Panc1 (cell line): ENCODE measurements at regions not wholly inside any gene's neighbourhood (a gene's known extent, or its start where the extent isn't known, plus 50 kb on each side); places are given as distances from the start of the nearest gene placed in this dataset.

Experiments used
- ATAC-seq: fragments of 200-7000 bp; cut with Tn5 transposase; 2 replicates; pipeline ENCODE4 v1.9.1; 2020; ENCODE audit warnings: mild to moderate bottlenecking, moderate library complexity
- BruUV-seq: library from RNA; stranded (reverse); fragments of 400-500 nt; replicated peaks from 2 replicates; lab custom pipeline; 2021; lab: Mats Ljungman, UMichigan
- CTCF ChIA-PET: fragments of 300-600 bp; sonication (Branson Sonifier 250); formaldehyde crosslinking; loops from one replicate; lab custom pipeline; 2022; ENCODE audit warnings: antibody characterized with exemption; lab: Charles Lee
- POLR2A ChIA-PET: fragments of 300-600 bp; sonication (Branson Sonifier 250); formaldehyde crosslinking; loops from one replicate; lab custom pipeline; 2022; ENCODE audit warnings: antibody characterized with exemption; lab: Charles Lee
- DNase-seq: peaks from one replicate; pipeline ENCODE4 v3.0.0-alpha.2; 2010; ENCODE audit warnings: low read depth, low spot score
- H3K27ac ChIP-seq: 2 replicates; pipeline ENCODE4 v1.5.1; 2011; ENCODE audit warnings: mild to moderate bottlenecking, low read length, inconsistent platforms
- H3K27me3 ChIP-seq: fragments of 200-500 bp; sonication (Bioruptor generic); 2 replicates; pipeline ENCODE4 v1.6.0; 2014; ENCODE audit warnings: low read length, inconsistent platforms; ENCODE audit not compliant: control insufficient read depth, insufficient read depth
- H3K36me3 ChIP-seq: fragments of 200-500 bp; sonication (Bioruptor generic); 2 replicates; pipeline ENCODE4 v1.5.1; 2014; ENCODE audit warnings: inconsistent platforms, mild to moderate bottlenecking, low read length, moderate library complexity; ENCODE audit not compliant: control insufficient read depth, insufficient read depth
- H3K4me1 ChIP-seq: 2 replicates; pipeline ENCODE4 v1.5.1; 2011; ENCODE audit warnings: inconsistent platforms, mild to moderate bottlenecking, low read length, moderate library complexity; ENCODE audit not compliant: control insufficient read depth, insufficient read depth
- H3K4me3 ChIP-seq, 2 experiments: 2 replicates each; pipeline ENCODE4 v1.5.1; 2011 to 2012; ENCODE audit warnings: low read depth in 2 of 2, low read length in 2 of 2, mild to moderate bottlenecking in 2 of 2, inconsistent platforms in 1 of 2, moderate library complexity in 1 of 2
- H3K9me3 ChIP-seq: fragments of 200-500 bp; sonication (Bioruptor generic); 2 replicates; pipeline ENCODE4 v1.5.1; 2014; ENCODE audit warnings: low read depth, mild to moderate bottlenecking, inconsistent platforms, low read length, moderate library complexity; ENCODE audit not compliant: control insufficient read depth, insufficient read depth
- POLR2AphosphoS5 ChIP-seq: IDR thresholded peaks from 2 replicates; pipeline ENCODE4 v1.6.1; 2012; ENCODE audit warnings: mild to moderate bottlenecking, low read depth, low read length, moderate library complexity
- SIN3A ChIP-seq: IDR thresholded peaks from 2 replicates; pipeline ENCODE4 v1.6.1; 2012; ENCODE audit warnings: low read depth, mild to moderate bottlenecking, low read length, moderate library complexity, borderline replicate concordance; ENCODE audit not compliant: insufficient read depth
- TCF7L2 ChIP-seq: IDR thresholded peaks from 2 replicates; pipeline ENCODE4 v1.6.1; 2011; ENCODE audit warnings: mild to moderate bottlenecking, low read depth, low read length, inconsistent platforms
- in situ Hi-C: cut with HindIII; loops from 2 replicates; pipeline ENCODE4 v1.10.0; 2016; ENCODE audit warnings: low sequenced_read_pairs, low pct_unique_long_range_greater_than_20kb
- intact Hi-C: fragments of 100-400 bp; cut with micrococcal nuclease; formaldehyde crosslinking; loops from one replicate; pipeline ENCODE4 v1.10.0; 2022; ENCODE audit not compliant: unreplicated experiment
- TF ChIP-seq, protein P1 (sequence below): fragments of 450-650 bp; IDR thresholded peaks from 2 replicates; pipeline ENCODE4 v1.5.1; 2017; ENCODE audit warnings: mild to moderate bottlenecking
- TF ChIP-seq, protein P2 (sequence below), 2 experiments: IDR thresholded peaks; 2 replicates each; pipeline ENCODE4 v1.6.1; 2011 to 2012; ENCODE audit warnings: low read depth in 2 of 2, control low read depth in 1 of 2, low read length in 1 of 2, mild to moderate bottlenecking in 1 of 2, moderate library complexity in 1 of 2; ENCODE audit not compliant: insufficient read depth in 1 of 2

DNA sequence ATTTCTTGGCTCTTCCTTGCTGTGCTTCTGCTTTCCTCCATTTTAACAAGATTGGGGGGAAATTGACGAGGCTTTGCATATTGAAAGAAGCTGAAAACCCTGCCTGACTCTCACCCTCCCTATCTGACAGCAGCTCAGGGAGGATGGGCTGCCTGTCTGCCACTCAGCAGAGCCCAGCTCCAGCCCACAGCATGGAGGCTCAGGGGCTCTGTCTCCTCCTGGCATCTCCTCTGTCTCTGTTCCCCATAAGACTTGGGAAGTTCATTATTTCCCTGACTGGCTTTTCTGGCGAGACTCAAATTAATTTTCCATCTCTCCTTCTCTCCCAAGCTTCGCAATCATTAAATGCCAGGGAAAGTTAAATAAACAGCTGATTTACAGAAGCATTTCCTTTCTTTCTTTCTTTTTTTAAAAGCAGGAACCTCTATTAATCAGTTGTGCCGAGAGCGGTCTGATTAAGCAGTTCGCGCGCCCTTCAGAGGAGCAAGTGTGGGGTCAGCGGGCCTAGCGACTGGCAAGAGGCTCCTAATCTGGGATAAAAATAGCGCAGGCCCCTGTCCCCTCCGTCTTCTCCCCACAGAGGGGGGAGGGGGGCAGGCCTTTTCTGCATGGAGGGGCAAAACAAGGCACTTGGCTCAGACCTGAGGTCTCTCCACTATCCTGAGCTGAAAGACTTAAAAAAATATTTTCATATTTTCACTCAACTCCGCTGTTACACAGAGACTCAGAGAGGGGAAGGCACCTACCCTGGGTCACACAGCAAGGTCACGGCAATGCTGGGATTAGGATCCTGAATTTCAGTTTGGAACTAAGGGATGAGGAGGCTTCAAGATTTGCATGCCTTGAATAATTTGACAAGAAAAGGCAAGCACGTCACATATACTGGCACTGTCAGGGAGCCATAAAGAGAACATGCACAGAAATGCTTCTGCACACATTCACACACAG lies 170.4 kb downstream of the ACTL8 start:
- no TSS peak for BruUV-seq
- Histone ChIP-seq H3K36me3 (no peaks in the 10 kb centered on the region), H3K27ac (no peak overlapping the region), H3K27me3 (peaks cover 3% of the 10 kb centered on the region; the same call in 1 of the 2 replicates), H3K4me1 (no peaks in the 10 kb centered on the region), H3K9me3 (no peaks in the 10 kb centered on the region), H3K4me3 (no peak overlapping the region)
- in situ Hi-C loops (no loop called here), intact Hi-C loops (loop anchor here (10.0 kb wide), 2 partner anchors 289 to 639 kb away; no protein-coding TSS in a partner anchor)
- ATAC-seq, result no peak
- TF ChIP-seq, protein P1, sequence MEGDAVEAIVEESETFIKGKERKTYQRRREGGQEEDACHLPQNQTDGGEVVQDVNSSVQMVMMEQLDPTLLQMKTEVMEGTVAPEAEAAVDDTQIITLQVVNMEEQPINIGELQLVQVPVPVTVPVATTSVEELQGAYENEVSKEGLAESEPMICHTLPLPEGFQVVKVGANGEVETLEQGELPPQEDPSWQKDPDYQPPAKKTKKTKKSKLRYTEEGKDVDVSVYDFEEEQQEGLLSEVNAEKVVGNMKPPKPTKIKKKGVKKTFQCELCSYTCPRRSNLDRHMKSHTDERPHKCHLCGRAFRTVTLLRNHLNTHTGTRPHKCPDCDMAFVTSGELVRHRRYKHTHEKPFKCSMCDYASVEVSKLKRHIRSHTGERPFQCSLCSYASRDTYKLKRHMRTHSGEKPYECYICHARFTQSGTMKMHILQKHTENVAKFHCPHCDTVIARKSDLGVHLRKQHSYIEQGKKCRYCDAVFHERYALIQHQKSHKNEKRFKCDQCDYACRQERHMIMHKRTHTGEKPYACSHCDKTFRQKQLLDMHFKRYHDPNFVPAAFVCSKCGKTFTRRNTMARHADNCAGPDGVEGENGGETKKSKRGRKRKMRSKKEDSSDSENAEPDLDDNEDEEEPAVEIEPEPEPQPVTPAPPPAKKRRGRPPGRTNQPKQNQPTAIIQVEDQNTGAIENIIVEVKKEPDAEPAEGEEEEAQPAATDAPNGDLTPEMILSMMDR, result no peak
- TF ChIP-seq POLR2AphosphoS5 (no peak), TCF7L2 (no peak), SIN3A (no peak)
- TF ChIP-seq, protein P2, sequence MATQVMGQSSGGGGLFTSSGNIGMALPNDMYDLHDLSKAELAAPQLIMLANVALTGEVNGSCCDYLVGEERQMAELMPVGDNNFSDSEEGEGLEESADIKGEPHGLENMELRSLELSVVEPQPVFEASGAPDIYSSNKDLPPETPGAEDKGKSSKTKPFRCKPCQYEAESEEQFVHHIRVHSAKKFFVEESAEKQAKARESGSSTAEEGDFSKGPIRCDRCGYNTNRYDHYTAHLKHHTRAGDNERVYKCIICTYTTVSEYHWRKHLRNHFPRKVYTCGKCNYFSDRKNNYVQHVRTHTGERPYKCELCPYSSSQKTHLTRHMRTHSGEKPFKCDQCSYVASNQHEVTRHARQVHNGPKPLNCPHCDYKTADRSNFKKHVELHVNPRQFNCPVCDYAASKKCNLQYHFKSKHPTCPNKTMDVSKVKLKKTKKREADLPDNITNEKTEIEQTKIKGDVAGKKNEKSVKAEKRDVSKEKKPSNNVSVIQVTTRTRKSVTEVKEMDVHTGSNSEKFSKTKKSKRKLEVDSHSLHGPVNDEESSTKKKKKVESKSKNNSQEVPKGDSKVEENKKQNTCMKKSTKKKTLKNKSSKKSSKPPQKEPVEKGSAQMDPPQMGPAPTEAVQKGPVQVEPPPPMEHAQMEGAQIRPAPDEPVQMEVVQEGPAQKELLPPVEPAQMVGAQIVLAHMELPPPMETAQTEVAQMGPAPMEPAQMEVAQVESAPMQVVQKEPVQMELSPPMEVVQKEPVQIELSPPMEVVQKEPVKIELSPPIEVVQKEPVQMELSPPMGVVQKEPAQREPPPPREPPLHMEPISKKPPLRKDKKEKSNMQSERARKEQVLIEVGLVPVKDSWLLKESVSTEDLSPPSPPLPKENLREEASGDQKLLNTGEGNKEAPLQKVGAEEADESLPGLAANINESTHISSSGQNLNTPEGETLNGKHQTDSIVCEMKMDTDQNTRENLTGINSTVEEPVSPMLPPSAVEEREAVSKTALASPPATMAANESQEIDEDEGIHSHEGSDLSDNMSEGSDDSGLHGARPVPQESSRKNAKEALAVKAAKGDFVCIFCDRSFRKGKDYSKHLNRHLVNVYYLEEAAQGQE (IDR thresholded peaks at IDR 0.05; ENCODE audit: insufficient read depth in 1 of 2, low read depth in 2 of 2, low read length in 1 of 2), result no peak
- ChIA-PET CTCF (no interaction called here), POLR2A (no interaction called here)
- no peak for DNase-seq

DNA sequence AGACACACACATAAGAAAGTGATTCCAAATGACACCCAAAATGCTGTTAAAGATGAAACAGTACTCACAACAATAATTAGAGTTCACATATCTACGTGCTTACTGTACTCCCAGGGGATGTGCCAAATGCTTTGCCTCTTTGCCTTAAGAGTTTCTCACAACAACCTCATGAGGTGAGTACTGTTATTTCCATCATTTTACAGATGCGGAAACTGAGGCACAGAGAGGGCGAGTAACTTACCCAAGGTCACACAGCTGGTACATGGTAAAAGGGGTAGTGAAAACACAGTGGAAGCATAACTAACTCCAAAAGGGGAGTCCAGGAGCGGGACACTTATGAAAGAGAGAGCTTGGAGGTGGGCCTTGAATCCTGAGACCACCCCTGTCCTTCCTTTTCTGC lies 171.8 kb downstream of the ACTL8 start:
- in situ Hi-C loops (no loop called here), intact Hi-C loops (loop anchor here (10.0 kb wide), 2 partner anchors 288 to 638 kb away; no protein-coding TSS in a partner anchor)
- Histone ChIP-seq H3K4me3 (no peak overlapping the region), H3K9me3 (no peaks in the 10 kb centered on the region), H3K27me3 (peaks cover 2% of the 10 kb centered on the region; the same call in 1 of the 2 replicates), H3K36me3 (no peaks in the 10 kb centered on the region), H3K4me1 (no peaks in the 10 kb centered on the region), H3K27ac (no peak overlapping the region)
- ATAC-seq, result no peak
- TF ChIP-seq, protein P2 (IDR thresholded peaks at IDR 0.05; ENCODE audit: insufficient read depth in 1 of 2, low read depth in 2 of 2, low read length in 1 of 2), result no peak
- TF ChIP-seq, protein P1, result no peak
- TF ChIP-seq TCF7L2, result no peak
- TF ChIP-seq SIN3A, result no peak
- no peak for TF ChIP-seq POLR2AphosphoS5
- no TSS peak for BruUV-seq
- DNase-seq, result no peak
- CTCF ChIA-PET, result no interaction called here
- POLR2A ChIA-PET, result no interaction called here
